ENCODE measurements at regions not wholly inside any gene's neighbourhood (a gene's known extent, or its start where the extent isn't known, plus 50 kb on each side); places are given as distances from the start of the nearest gene placed in this dataset.

DNA sequence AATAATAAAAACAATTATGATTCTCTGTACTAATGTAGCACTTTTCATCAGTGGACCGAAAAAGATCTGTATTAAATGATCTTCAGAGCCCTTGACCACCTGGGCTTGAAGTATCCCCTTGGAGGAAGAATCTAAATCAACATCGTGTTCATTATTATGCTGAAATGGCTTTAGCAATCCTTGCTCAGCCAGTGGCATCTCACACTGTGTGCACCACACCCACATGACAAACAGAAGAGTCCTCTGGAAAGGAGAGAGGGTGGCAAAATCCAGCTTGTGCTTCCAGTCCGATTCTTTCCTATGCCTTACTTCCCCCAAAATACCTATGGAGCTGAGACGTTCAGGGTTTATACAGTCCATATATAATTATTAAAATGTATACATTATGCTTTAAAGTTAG lies 318.5 kb upstream of the RUNX1 start:
- DNase-seq (ENCODE audit: low spot score), result no peak

- no peak for DNase-seq (ENCODE audit: low spot score)
Measured at GRCh38 chr21:35366394-35367080, 317.4 kb upstream of the RUNX1 start.

DNA sequence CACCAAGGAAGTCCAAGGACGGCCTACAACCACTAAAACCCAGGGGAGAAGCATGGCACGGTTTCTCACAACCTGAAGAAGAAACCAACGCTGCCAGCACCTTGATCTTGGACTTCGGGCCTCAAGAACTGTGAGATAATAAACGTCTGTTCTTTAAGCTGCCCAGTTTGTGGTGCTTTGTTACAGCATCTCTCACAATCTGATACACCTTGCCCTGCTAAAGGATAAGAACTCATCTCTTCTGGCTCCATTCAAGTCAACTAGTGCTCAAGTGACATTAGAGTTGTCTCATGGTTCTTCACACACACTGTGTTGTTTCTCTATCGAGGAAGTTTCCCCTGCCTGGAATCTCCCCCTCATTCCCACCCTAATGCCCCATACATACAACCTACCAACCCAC lies 314.4 kb upstream of the RUNX1 start:
- DNase-seq (ENCODE audit: low spot score), result no peak

DNA sequence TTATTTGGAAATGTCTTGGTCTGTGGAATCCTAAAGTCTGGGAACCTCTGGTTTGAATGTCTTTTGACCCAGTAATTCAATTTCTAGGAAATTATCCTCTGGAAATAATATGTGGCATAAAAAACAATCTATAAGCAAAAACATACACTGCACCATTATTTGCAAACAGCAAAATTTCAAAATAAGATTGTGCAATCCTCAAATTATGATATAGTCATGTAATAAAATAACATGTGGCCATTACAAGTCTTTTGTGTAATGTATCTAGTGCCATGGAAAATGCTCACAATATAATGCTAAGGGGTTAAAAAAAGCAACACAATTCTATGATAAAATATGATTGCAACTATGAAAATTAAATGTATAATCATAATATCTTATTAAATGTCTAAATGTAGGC lies 312.9 kb upstream of the RUNX1 start:
- DNase-seq (ENCODE audit: low spot score), result no peak

DNA sequence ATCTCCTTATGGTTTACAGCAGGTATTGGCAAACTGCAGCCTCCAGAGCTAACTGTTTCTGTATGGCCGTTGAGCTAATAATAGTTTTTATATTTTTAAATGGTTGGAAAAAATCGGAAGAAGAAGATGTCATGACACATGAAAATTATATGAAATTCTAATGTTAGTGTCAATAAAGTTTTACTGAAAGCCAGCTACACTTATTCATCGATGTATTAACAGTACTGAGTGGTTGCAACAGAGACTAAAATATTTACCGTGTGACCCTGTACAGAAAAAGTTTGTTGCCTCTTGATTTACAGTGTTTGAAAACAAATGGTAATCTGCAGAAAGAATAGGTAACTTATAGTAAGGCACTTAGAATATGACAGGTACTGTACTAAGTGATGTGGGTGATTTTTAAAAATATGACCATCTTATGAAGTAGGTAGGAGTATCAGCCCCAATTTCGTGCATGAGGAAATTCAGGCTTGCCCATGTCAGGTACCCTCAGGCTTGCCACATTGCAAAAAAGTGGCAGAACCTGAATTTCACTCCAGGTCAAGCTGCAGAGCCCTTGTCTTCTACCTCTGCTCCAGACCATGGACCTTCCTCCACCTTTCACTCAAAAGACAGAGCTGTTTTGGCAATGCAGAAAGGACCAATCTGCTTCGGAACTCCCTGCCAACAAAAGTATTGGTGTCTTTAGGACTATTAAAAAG lies 311.9 kb upstream of the RUNX1 start:
- no peak for DNase-seq (ENCODE audit: low spot score)

- DNase-seq (ENCODE audit: low spot score), result no peak
Measured at GRCh38 chr21:35359076-35359475, 310.0 kb upstream of the RUNX1 start.

GRCh38 chr21:35358008-35358407 lies 308.9 kb upstream of the RUNX1 start:
- no peak for DNase-seq (ENCODE audit: low spot score)

DNA sequence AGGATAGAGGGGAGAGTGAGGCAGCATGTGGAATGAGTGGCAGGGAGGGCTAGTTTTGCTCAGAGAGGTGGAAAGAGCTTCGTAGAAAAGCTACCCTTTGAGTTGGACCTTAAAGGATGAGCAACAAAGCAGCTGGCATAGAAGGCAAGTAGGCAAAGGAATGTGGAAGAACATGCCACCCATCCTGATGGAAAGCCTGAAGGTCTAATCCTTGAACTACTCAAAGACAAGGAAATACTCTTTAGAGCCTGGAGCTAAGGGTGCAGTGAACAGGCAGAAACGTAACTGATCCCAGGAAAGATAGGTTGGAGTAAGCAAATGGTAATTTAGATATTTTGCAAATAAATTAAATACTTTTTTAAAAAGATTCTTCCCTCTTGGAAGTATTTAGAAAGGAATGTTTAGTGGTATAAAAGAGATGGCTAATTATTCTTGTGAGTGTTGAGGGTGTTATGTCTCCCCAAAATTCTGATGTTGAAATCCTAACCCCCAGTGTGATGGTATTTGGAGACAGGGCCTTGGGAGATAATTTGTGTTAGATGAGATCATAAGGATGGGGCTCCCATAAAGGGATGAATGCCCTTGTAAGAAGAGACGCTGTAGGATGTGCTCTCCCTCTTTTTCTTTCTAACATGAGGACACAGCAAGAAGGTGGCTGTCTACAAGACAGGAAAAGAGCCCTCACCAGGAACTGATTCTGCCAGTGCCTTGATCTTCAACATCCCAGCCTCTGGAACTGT lies 308.1 kb upstream of the RUNX1 start:
- DNase-seq (ENCODE audit: low spot score), result no peak

DNA sequence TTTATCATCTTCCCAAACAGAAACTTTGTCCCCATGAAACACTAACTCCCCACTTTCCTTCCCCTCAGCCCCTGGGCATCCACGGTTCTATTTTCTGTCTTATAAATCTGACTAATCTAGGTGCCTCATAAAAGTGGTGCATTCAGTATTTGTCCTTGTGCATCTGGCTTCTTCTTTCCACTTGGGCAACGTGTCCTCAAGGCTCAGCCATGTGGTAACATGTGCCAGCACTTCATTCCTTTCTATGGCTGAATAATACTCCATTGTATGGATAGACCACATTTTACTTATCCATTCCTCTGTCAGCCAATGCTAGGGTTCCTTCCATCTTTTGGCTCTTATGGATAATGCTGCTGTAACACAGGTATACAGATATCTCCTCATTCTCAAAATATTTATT lies 305.0 kb upstream of the RUNX1 start:
- no peak for DNase-seq (ENCODE audit: low spot score)

DNA sequence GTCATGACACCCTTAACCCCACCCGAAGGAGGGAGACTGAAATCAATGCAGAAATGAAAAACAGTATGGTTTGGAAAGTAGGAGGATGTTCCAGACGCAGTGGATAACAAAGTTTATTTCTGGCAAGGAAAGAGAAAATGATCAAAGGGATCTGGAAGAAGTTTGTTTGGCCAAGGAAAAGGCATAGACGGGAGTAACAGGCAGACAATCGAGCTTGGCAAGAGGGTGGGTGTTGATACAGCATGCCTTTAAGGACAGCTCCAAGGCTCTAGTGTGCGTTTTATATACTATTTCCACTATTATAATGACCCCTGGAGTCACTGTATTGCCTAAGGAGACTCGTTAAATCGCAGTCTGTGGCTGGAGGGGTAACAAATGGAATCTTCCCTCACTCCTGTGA lies 303.7 kb upstream of the RUNX1 start:
- DNase-seq (ENCODE audit: low spot score), result no peak

DNA sequence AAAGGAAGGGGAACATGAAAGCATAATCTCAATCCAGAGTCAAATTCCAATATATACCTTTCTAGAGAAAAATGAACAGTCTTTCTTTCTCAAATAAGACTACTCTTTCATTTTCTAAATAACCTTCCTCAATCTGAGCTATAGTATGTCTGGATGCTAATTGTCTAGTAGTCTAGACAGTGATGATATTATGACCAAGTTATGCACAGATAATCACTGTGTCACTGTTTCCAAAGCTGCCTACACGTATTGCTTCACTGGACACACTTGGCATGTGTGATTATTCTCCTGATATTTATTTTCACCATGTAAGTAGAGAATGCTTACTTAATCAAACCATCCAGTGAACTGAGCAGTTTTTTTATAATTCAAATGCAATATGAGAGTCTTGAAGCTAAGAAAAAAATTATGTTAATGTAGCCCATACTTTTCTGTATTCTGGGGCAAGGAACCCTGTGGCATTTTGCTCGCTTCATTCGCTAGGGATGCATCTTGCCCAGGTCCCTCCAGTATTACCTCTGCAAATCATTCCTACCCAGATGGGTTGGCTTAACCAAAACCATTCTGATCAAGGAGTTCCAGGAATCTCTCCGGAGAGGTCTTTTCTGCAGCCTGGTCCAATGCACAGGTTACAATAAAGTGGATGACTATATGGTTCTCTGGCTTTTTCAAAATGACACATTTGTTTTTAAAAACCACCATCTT lies 303.1 kb upstream of the RUNX1 start:
- DNase-seq (ENCODE audit: low spot score), result no peak

GRCh38 chr21:35351434-35351833 lies 302.3 kb upstream of the RUNX1 start:
- no peak for DNase-seq (ENCODE audit: low spot score)

DNA sequence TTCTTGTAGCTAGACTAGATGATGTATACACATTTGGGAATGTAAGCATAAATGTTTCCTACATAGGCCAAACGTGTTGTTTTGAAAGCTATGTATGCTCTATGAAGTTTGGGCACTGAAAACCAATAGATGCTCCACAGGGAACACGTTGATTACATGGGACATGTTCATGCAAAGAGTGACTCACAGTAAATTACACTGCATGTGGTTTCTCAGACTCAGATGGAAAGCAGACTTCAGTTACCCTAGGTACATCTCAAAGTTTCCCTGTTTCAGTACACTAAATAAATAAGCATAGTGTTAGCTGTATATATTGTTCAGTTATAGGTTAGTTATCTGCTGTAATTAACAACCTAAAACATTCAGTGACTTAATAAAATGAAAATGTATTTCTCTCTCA lies 301.9 kb upstream of the RUNX1 start:
- DNase-seq (ENCODE audit: low spot score), result no peak

DNA sequence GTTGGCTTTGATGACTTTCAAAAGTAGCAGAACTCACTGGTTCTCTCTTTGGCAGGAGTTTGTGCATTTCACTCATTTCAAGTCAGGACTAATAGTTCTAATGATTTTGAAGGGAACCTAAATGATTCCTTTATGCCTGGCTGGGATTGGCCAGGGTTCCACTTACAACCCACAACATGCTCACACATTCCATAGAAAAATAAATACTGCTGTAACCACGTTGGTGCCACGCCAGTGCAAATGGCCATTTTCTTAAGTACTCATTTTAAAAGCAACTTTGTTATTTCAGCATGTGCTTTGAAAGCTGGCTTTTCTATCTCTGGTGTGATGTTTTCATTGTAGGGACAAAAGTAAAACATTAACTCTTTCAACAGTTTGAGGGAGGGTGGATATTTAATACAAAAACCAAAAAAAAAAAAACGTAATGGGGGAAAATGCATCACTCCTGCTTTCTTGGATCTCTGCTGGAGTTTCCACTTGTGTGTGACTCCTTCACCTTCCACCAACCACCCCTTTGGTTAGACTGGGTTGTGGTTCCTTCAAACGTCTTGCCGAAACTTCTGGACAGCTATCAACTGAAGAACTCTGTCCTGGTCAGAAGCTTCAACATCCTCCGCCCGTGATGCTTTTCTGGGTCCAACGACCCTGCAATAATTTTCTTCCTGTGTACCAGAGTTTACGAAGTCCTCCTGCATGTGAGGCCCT lies 300.4 kb upstream of the RUNX1 start:
- peak; percentile 33 for DNase-seq (ENCODE audit: low spot score)

DNA sequence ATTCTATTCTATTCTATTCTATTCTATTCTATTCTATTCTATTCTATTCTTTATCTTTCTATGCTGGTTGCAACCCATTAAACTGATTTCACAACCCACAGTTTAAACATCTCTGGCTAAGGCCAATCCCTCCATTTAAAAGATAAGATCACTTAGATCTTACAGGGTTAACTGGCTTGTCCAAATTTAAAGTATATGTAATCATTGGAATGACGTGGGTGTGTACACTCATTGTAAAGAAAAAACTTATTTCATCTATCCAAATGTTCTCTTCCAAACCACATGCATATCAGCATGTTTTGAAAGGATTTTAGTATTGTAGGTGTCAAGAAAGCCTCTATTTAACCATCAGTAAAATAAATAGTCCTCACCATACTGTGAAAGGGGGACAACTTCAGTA lies 299.6 kb upstream of the RUNX1 start:
- DNase-seq (ENCODE audit: low spot score), result no peak

DNA sequence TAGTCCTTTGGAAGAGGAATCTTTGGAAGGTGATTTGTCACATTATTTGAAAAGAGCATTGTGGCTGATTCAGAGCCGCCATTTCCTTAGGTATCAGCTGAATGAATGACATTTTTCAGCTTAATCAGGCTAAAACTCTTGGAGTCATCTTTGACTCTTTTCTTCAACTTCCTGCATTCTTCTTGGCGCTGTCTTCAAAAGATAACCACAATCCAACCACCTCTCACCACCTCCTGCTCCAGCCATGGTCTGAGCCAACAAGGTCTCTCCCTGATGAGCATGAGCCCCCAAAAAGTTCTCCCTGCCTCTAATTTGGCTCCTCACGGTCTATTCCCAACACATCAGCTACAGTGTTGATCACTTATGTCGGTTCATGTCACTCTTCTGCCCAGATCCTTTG lies 297.6 kb upstream of the RUNX1 start:
- DNase-seq (ENCODE audit: low spot score), result no peak

DNA sequence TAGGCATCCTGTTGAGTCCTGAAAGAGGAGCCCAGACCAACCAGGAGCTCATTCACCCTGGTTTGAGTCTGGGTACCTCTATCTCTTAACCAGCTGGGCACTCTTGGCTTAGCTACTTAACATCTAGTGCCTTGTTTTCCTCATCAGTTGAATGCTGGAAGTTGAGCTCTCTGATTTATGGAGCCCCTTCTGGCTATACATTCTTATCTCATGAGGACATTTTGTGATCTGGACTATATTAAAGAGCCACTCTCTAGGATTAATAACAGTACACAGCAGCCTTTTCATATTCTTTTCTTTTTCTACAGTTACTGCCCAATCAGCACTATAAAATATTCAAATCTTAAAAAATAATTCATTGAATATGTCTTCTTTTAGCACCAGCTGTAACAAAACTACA lies 296.9 kb upstream of the RUNX1 start:
- no peak for DNase-seq (ENCODE audit: low spot score)

- no peak for DNase-seq (ENCODE audit: low spot score)
Measured at GRCh38 chr21:35344582-35344981, 295.5 kb upstream of the RUNX1 start.

DNA sequence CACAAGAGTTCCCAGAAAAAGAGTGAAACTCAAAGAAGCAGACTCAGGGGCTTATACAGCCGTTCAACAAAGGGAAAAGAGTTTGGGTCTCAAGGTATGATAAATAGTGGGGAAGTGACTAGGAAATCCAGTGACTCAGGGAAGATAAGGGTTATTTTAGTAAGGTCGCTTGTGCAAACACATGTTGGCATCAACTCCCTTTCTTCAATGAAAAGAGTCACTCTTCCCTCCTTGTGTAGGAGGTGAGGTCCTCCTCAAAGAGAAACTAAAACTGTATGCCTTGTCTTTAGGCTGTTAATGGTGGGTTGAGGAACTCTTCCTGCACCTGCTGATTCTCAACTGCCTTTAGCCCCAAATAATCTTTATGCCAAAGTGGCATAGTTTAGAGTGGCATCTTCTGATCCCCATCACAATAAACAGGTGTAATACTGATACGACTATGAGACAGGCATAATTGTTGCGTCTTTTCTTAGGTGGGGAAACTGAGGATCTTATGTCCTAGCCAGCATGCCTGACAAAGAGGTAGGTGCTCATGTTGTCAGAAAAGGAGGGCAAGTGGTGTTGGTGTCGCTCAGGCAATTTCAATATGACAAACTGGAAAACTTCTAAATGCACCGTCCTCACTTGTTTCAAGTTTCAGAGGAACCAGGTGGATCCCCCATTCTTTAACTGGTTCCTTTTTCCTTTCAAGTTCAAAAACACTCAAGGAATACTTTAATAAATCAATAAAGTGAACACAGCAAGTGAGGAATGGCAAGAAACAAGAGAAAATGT lies 294.1 kb upstream of the RUNX1 start:
- DNase-seq (ENCODE audit: low spot score), result no peak

DNA sequence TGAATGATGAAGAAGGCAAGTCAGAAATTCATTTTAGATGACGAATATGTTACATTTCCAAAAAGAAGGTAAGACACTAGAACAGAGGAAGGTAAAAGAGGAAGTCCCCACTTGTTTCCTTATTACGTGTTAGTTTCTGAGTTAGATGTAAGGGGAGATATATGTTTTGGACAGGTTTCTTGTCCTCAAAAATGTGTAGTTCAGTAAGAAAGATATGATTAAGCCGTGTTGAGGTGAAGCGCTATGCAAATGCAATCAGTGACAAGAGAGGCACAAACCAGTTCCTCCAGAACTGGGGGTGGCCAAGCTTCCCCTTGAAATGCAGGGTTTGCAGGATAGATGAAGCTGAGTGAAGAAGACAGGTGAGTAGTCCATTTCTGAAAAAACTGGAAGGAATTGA lies 293.3 kb upstream of the RUNX1 start:
- no peak for DNase-seq (ENCODE audit: low spot score)

DNA sequence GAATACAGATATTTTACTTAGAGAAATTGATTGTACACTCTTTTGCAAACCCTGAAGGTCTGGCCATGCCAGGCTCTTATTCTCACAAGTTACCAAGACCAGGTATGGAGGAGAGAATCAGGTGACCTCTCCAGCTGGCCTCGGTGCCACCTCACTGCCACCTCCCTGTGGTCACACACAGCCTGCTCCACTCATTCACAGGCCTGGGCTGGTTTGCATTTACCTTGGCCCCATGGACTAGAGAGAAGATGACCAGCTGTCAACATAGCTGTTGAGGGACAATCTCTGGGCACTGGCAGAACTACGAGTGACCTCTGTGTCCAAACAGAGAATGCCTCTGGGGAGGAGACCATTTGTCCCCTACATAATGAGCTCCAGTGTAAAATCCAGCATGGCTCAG lies 291.2 kb upstream of the RUNX1 start:
- no peak for DNase-seq (ENCODE audit: low spot score)

Measured in AG08396 (cell line).